CD4-positive, alpha-beta T cell treated with Interleukin-17A for 1 hour (primary cell): ENCODE measurements at regions not wholly inside any gene's neighbourhood (a gene's known extent, or its start where the extent isn't known, plus 50 kb on each side); places are given as distances from the start of the nearest gene placed in this dataset.

Experiments used
- DNase-seq: peaks from one replicate; pipeline ENCODE4 v3.0.0-alpha.2; 2020

DNA sequence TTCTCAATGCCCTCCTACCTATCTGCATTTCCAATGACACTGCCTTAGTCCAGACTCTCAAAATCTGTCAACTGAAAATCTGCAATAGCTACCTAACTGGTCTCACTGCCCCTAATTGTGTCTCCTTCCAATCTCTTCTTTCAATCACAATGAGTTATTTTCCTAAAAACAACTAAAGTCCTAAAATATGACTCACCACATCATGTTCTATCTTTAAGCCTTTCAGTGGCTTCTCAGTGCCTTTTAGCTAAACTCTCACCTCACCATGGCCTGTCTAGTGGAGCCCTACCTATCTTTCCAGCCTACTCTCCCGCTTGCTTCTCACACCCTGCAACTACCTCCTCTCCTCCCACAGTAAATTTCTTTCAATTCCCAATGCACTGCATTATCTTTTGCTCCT, 220.9 kb upstream of the PKDCC start:
- DNase-seq: no peak

- DNase-seq: no peak
These were observed 220.4 kb upstream of the PKDCC start for GRCh38 chr2:41827354-41827971.

GRCh38 chr2:41828052-41828643, 219.7 kb upstream of the PKDCC start:
- no peak for DNase-seq

DNA sequence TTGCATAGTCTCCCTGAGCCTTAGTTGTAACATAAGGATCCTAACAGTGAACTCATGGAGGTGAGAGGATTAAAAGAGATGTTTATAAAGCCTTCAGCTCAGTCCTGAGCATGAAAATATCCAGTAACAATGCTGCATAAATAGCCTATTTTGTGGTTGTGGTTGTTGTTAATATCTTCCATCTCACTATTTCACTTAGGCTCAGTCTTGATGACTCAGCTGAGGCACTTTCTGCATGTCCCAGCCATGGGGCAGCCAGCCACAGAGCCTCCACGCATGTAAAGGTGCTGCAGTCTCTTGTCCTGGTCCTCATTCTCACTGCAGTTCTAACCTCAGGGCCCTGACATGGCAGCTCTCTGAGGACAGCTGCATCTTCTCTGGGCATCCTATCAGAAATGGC, 218.8 kb upstream of the PKDCC start:
- no peak for DNase-seq

DNA sequence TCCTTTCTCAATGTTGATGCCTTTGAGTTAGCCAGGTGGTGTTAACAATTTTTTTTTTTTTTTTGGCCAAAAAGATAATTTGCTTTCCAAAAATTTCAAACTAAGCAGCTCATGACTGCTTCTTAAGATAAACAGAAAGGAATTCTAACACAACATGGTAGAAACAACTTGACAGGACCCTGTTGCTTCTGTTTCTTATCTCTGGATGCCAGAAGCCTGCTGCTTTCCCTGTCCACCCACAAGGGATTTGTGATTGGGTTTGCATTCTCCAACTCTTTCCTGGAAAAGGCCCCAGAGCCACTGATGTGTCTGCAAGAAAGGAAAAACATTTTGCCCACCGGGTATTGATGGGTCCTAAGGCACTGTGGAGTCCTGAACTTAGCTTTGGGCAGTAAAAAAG, 217.2 kb upstream of the PKDCC start:
- no peak for DNase-seq

DNA sequence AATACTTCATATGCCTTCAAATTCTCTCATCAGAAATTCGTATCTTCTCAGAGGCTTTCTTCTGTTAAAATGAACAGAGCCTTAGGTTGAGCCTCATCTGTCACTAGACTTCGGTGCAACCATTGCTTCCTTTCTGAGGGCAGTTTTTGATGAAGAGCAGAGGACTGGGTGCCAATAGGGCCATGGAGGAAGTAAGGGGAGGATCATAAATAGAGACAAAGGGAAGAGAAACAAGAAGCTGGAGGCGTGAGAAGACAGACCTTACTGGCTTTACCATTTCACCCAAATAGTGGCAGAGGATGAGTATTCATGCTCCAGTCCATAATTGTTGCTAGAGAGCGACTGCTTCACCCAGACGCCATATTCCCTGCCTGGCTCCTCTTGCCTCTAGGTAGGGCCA, 215.6 kb upstream of the PKDCC start:
- DNase-seq: no peak

DNA sequence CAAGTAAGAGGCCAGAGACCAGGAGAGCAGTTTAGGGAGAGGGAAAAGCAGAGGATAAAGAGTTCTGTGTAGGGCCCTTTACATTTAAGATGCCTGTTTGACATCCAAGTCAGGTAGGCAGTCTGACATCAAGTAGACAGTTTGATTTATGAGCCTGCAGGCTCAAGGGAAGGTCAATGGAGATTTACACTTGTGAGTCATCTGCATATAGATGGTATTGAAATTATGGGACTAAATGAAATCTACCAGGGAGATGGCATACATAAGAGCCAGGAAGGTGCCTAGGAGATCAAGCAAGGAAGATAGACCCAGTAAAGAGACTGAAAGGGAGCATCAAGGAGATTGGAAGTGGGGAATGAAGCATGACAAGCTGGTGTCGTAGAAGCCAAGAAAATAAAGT, 212.4 kb upstream of the PKDCC start:
- DNase-seq: no peak

GRCh38 chr2:41836948-41837347, 210.9 kb upstream of the PKDCC start:
- DNase-seq: peak; percentile 22

GRCh38 chr2:41837610-41838009, 210.2 kb upstream of the PKDCC start:
- DNase-seq: no peak

DNA sequence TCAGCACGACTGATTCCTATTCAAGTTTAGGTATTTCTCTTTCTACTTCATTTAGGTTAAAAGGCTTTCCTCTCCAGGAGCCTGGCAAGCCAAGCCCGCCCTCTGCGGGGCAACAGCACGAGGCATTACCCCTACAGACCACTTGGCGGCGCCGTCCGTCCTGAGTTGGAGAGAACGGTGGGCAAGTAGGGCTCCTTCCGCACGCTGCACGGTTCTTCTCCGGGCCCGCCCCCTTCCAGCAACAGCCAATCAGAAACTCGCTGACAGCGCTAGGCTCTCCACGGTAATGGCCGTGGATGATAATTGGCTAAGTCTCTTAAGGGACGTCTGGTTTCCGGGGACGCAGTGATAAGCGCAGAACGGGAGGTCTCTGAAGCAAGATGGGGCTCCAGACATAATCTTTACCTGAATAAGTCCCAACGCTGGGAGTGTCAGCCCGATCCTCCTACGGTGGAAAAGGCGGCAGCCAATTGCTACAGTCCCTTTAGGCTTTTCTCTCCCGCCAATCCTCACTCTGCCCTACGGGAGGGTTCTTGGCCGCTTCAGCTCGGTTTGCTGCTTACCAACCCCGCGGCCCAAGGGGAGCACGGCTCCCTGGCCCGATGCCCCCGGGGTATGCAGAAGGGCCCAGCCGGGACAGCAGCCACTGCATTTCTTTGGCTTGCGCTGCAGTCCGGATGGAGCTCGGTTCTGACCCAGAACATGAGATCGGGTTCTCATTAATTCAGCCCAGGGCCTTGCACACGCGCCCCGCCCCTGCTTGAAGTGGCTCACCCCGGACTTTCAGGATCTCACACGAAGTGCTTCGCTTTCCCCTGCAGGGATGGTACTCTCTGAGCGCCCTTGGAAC, 206.9 kb upstream of the PKDCC start:
- peak; percentile 99 for DNase-seq

- no peak for DNase-seq
These were observed 200.9 kb upstream of the PKDCC start for GRCh38 chr2:41846962-41847361.

DNA sequence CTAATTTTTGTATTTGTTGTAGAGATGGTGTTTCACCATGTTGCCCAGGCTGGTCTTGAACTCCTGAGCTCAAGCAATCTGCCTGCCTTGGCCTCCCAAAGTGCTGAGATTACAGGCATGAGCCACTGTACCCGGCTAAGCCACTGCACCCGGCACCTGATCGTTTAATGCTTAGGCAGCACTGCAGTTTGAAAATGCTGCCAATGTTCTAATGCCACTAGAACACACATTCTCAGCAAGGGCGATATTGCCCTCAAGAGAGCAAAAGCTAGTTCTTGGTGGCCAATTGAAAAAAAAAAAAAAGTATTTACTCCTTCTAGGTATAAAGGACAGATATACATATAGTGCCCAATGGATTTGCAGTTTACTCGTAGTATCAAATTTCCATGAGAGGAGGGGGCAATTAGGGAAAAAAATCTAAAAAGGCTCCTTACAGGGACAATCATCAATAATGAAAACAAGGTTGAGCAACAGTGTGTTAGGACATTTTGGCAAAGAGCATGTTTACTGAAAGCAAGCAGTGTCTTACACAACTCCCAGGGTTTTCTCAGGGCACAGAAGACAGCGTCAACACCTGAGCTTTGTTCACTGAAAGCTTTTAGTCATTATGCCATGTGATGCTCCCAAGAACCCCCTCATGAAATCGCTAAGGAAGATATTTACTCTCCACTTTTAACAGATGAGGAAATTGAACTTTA, 199.9 kb upstream of the PKDCC start:
- DNase-seq: no peak

- no peak for DNase-seq
These were observed 196.3 kb upstream of the PKDCC start for GRCh38 chr2:41851554-41851953.

DNA sequence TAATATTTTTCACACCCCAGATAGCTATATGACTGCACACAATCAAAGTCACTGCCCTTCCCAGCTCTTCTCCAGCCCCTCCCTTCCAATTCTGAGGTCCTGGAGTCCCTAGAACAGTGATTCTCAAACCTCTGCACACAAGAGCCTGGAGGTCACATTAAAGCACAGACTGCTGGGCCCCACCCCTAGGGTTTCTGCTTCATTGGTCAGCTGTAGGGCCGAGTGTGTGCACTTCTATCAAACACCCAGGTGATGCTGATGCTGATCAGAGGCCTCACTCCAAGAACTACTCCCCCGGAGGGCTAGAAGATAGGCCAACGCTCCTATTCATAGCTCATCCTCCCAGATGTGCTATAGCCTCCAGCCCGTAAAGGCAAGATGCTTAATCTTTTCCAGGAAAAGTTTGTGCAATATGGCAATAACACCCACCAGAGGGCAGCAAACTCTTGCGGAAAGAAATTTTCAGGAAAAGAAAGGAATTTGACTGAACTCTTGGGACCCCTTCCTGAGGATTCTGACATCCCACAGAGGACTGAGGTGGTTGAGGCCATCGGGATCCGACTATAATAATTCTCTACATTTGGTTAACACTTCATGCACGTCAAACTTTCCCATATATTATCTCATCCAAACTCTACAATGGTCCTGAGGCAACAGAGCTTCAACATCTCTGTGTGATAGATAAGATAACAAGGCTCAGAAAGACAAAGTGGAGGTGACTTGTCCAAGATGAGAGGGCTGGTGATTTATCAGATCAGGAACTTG, 194.2 kb upstream of the PKDCC start:
- peak; percentile 24 for DNase-seq

DNA sequence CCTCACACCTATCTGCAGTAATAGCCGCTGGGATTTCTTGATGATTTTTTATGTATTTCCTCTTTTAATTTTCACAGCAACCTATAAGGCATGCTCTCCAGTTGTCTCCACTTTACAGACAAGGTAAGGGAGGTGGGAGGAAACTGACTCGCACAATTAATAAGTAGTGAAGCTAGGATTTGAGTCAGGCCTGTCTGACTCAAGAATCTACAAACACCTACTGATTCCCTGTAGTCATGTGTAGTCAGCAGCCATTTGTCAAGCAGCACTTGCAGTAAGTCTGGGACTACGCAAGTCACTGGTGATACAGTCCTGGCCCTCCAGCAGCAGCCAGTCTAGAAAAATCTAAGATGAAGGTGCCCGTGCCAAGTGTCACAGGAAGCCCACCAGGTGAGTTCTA, 193.6 kb upstream of the PKDCC start:
- no peak for DNase-seq

DNA sequence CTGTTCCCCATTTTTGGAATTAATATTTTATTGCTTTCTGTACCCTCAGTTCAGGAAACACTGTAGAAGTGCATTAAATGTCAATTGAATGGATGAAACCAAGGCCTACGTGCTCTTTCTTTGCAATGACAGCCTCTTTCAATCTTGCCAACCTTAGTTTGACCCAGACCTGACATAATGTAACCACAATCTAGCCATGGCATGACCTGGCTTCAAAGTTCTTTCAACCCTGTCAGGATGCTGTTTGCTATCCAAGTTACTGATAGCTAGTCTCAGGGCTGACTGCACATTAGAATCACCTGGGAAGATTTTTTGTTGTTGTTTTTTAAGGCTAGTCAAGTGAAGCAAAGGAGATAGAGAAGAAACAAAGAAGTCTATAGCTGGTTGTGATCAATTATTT, 190.9 kb upstream of the PKDCC start:
- no peak for DNase-seq

DNA sequence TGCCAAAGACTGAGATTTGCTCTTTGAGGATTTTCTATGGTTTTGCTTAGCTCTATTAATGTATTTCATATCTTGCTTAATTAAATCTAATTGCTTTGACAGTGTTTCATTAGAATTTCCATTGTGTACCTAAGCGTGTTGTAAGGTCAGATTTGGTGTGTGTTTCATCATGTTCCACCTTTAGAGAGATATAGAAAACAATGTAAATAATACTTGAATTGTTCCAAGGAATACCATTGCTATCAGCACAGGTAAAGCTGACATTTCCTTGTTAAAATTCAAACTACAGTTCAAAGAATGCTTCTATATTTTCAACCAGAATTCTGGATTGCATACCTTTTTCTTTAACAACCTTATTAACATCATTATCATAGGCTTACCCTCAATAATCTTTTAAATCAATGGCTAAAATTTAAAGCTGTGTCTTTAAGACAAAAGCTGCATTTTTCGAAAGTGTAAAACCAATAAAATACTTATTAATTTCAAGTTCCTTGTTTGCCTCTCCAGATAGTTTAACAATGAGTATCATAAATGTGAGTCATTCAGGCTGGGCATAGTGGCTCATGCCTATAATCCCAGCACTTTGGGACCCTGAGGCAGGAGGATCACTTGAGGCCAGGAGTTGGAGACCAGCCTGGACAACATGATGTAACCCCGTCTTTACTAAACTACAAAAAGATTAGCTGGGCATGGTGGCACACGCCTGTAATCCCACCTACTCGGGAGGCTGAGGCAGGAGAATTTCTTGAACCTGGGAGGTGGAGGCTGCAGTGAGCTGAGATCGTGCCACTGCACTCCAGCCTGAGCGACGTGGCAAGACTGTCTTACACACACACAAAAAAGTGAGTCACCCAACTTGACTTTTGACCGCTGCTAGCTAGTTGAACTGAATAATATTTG, 188.0 kb upstream of the PKDCC start:
- no peak for DNase-seq

GRCh38 chr2:41863062-41863461, 184.8 kb upstream of the PKDCC start:
- DNase-seq: no peak

DNA sequence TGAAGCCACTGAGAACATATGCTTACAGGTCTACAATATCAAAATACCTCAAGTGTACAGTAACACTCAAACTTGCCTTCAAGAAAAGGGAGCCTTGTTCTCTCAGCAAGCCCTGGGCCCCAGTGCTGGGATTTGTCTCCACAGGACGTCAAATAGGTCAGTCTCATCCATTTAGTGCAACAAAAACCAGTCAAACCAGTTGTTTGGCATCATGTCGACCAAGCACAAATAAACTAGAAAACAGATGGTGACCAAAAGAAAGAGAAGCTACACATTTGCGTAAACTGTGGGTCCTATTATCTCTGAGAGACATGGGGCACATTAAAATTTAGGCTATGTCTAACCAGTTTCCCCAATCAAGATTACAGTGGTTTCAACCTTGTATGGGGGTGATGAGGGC, 182.6 kb upstream of the PKDCC start:
- no peak for DNase-seq

- DNase-seq: no peak
These were observed 180.3 kb upstream of the PKDCC start for GRCh38 chr2:41867553-41867952.

DNA sequence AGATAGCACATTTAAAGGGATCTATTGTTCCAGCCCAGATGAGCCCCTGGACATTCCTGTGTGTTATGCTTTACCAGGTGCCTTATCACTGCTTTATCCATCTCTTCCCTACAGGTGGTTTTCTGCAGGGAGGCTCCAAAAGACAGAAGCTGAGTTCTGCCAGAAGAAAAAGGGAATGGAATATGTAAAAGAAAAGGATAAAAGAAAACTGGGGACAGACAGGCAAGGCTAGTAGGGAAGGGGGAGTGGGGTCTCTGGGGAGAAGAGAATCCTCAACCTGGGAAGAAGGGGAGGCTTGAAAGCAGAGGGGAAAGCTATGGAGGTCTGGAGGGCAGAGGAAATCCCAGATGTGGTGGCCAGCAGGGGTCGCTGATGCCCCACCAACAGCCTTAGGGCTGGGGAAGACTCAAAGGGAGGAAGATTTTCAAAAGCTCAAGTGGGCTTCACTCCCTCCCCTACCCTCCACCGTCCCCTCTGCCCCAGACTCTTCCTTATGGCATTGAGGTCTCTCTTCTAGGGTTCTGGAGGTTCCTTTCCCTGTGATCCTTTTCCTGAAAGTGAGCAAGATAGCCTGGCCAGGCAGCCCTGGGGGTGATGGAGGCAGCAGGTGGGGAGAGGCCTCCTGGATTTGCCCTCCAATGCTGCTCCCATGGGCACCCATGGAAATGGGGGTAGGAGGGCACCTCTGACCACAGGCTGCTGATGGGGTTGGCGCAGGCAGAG, 178.1 kb upstream of the PKDCC start:
- DNase-seq: peak; percentile 69
